ENCODE measurements at regions not wholly inside any gene's neighbourhood (a gene's known extent, or its start where the extent isn't known, plus 50 kb on each side); places are given as distances from the start of the nearest gene placed in this dataset.

- TF ChIP-seq POLR2A (IDR thresholded peaks at IDR 0.05; ENCODE audit: low read length) (no peak), GATA1 (IDR thresholded peaks at IDR 0.05; ENCODE audit: low read depth, low read length) (no peak)
These were observed 51.7 kb upstream of the TARBP1 start for GRCh38 chr1:234530672-234531071.

All from erythroblast (primary cell).